GM18502 (cell line): ENCODE measurements at regions not wholly inside any gene's neighbourhood (a gene's known extent, or its start where the extent isn't known, plus 50 kb on each side); places are given as distances from the start of the nearest gene placed in this dataset.

Experiments used
- ATAC-seq: cut with Tn5 transposase; IDR thresholded peaks from one replicate; pipeline ENCODE4 v1.9.1; 2021; ENCODE audit warnings: mild to moderate bottlenecking; ENCODE audit not compliant: unreplicated experiment, poor library complexity

DNA sequence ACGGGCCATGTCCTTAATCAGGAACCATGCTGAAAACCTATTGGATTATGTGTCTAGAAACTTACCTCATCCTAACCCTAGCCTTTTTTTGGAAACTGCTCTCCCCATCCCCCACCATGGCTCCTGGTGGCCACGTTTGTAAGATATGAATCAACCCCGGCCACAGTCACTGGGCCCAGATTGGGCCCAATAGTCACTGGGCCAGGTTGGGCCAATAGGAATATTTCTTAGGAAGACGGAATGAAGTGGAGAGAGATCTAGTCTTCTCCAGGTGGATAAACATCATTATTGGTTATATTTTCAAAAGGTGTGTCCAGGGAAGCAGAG lies 468.7 kb downstream of the ARHGEF28 start:
- no peak for ATAC-seq

GRCh38 chr5:74094096-74094781 lies 468.2 kb downstream of the ARHGEF28 start:
- ATAC-seq = no peak

- ATAC-seq = no peak
These were observed 467.6 kb downstream of the ARHGEF28 start for GRCh38 chr5:74093561-74093960.

DNA sequence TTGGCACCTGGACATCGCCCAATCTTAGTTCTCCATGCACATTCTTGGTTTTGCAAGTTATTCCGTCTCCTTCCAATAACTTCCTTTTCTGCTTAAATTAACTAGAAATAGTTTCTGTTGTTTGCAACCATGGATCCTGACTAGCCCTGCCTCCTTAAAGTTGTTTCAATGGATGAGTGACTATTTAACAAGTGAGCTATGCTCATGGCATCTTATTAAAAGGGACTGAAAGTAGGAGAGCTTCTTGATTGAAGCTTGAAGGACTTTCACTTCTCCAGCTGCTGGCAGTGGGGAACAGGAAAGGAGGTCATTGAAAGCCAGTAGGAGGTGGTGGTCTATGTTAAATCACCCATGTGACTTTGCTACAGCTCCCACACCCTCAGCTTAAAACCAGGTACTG lies 466.8 kb downstream of the ARHGEF28 start:
- no peak for ATAC-seq

GRCh38 chr5:74085782-74086181 lies 459.8 kb downstream of the ARHGEF28 start:
- ATAC-seq = no peak

DNA sequence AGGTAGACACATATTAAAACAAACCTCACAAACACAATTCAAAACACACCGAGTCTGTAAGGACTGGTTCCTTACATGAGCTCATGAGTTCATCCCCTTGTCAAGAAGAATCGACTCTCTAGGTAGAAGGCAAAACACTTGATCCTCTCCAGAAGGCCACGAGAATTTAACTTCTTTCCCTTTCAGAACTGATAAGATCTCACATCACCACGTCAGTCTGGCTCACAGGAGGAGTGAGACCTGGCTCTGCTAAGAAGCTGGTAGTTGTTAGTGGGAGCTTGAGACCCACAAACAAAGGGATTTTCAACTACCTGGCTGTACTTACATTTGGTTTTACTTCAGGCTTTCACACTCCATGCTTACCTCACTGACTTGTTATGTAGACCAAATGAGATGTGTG lies 459.2 kb downstream of the ARHGEF28 start:
- ATAC-seq = no peak

DNA sequence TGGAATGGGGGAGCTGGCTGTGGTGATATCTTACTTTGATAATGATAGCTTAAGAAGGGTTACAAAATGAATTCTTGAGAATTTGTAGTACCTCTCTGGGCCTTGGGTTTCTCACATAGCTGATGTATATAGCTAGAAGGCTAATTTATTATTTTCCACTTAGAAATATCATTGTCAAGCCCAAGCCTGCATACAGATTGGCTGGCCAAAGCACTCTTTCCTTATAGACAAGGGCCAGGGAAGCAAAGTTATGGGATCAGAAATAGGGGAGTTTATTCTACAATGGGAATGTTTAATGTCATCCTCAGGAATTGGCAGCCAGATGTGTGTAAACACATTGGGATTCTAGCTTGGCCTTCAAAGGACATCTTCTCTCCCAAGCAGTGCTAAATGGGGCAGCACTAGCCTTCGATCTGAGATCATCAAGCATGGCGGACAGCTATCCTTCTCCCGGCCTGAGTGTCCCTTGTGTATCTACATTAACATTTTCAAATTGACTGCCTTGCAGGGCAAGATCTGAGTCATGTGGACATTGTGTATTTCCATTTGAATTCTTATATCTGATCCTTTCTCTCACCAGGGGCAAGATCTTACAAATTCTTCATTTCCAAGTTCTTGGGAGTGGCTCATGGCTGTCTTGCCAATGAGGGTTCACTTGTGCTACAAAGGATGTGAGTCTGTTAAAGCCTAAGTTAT lies 457.2 kb downstream of the ARHGEF28 start:
- ATAC-seq = no peak

GRCh38 chr5:74082512-74083055 lies 456.6 kb downstream of the ARHGEF28 start:
- ATAC-seq = no peak

- no peak for ATAC-seq
These were observed 455.1 kb downstream of the ARHGEF28 start for GRCh38 chr5:74081126-74081525.

DNA sequence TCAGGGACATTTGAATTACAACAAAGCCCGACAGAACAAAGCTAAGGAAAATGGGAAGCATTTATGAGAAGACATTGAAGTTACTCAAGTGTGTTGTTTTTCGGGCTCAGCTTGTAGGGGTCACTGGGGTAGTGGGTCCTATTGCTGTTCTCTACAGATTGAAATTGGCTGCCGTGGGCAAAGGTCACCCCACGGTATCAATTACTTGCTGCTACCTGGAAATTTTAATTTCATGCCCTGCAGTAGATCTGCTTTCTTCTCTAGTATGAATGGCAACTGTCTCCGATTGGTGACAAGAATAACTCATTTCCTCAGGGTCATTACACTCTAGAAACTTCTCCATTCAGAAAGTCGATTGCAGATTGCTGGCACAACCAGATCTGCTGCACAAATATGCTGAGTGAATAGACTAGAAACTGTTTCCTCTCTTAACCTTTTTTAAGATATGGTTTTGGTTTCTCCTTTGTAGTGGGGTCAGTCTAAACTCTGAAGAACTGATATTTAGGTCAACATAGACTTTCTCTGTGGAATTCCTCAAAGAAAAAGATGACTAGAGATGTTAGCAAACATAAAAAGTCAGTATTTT lies 454.1 kb downstream of the ARHGEF28 start:
- no peak for ATAC-seq

- ATAC-seq = no peak
These were observed 449.8 kb downstream of the ARHGEF28 start for GRCh38 chr5:74075501-74076484.

DNA sequence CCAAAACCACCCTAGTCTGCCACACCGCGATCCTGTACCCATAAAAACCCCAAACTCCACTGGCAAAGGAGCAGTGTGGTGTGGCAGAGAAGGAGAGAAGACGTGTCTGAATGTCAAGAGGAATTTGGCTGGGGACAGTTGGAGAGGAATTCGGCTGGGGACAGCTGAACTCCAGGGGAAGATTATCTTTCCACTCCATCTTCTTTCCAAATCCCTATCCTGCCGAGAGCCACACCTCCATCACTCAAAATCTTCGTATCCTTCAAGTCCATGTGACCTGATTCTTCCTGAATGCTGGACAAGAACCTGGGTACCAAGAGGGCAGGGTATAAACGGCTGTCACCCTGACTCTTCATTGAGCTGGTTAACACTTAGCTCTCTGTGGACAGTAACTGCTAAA lies 448.1 kb downstream of the ARHGEF28 start:
- ATAC-seq = no peak

- no peak for ATAC-seq
These were observed 447.3 kb downstream of the ARHGEF28 start for GRCh38 chr5:74073257-74073656.

- ATAC-seq = no peak
These were observed 446.6 kb downstream of the ARHGEF28 start for GRCh38 chr5:74072646-74073045.

- ATAC-seq = no peak
These were observed 444.8 kb downstream of the ARHGEF28 start for GRCh38 chr5:74070766-74071165.

- ATAC-seq = no peak
These were observed 443.7 kb downstream of the ARHGEF28 start for GRCh38 chr5:74069741-74070140.

- ATAC-seq = no peak
These were observed 441.9 kb downstream of the ARHGEF28 start for GRCh38 chr5:74067748-74068541.

- ATAC-seq = no peak
These were observed 438.9 kb downstream of the ARHGEF28 start for GRCh38 chr5:74064911-74065310.

DNA sequence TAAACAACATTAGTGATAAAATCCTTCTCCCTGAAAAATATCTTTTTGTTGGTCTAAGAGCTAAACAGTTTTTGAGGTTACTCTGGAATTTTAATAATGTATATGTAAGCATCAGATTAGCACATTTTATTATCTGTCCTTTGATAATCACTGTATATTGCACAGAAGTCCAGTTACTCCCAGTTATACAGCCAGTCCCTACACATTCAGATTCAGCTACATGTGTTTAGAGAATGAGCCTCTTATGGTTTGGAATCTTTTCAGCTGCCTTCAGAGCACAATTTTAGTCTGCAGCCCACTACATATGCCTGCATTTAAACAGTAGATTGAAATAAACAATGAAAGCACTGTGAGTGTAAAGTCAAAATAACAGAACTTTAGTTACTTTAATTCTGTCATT lies 438.2 kb downstream of the ARHGEF28 start:
- ATAC-seq = no peak

GRCh38 chr5:74063821-74064220 lies 437.8 kb downstream of the ARHGEF28 start:
- ATAC-seq = no peak
